ENCODE measurements at regions not wholly inside any gene's neighbourhood (a gene's known extent, or its start where the extent isn't known, plus 50 kb on each side); places are given as distances from the start of the nearest gene placed in this dataset.

DNA sequence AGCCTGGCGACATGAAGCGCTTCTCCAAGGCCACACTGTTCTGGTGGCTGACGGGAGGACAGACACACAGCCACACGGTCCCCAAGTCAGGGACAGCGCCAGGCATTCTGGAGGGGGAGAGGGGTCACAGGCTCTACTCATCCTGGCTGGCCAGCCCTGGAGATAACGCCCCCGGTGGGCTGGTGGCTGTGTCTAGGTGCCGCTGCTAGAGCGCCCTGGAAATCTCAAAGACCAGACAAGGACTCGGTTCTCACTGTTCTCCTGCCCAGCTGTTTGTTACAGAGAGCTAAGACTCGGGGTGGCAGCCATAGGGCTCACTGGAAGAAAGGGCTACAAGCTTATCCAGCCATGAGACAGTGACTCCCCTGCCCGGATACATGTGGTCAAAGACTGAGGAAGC is 72.0 kb downstream of the KCNF1 start:
- Histone ChIP-seq H3K4me1 (no peaks in the 10 kb centered on the region), H3K4me3 (ENCODE audit: low read depth, low read length) (no peak overlapping the region), H3K27me3 (no peaks in the 10 kb centered on the region), H3K9me3 (no peaks in the 10 kb centered on the region), H3K36me3 (no peaks in the 10 kb centered on the region)
- TF ChIP-seq, protein P1, sequence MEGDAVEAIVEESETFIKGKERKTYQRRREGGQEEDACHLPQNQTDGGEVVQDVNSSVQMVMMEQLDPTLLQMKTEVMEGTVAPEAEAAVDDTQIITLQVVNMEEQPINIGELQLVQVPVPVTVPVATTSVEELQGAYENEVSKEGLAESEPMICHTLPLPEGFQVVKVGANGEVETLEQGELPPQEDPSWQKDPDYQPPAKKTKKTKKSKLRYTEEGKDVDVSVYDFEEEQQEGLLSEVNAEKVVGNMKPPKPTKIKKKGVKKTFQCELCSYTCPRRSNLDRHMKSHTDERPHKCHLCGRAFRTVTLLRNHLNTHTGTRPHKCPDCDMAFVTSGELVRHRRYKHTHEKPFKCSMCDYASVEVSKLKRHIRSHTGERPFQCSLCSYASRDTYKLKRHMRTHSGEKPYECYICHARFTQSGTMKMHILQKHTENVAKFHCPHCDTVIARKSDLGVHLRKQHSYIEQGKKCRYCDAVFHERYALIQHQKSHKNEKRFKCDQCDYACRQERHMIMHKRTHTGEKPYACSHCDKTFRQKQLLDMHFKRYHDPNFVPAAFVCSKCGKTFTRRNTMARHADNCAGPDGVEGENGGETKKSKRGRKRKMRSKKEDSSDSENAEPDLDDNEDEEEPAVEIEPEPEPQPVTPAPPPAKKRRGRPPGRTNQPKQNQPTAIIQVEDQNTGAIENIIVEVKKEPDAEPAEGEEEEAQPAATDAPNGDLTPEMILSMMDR (IDR thresholded peaks at IDR 0.05; ENCODE audit: low read depth, low read length), result no peak
- no peak for DNase-seq

DNA sequence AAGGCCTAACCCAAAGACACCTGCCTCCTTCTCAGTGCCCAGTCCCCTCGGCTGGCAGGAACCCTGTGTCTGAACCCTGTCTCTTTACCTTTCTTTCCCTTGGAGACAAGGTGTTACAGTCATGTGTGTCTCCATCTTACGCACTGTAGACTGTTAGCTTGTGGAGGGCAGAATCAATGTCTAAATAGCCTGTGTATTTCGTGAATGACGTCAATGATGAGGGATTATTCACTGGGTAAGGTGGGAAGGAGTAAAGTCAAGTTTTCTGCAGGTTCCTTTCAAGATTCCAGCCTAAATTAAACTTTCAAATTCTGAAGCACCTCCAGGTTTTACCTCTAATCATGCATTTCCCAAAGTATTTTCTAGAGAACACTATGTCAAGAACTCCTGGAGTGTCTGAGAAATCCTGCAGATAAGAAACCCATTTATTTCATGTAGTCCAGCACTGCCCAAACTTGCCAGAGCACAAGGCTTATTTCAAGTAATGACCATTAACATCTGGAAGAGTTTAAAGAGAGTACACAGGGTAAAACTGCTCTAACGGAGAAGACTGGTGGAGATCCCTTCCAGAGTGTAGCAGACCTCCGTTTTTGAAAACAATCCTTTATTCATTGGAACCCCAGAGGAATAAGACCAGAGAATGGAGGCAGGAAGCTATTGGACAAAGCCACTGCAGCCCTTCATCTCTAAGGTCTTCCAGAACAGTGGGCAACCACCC is 72.8 kb downstream of the KCNF1 start:
- no peaks in the 10 kb centered on the region for H3K9me3 ChIP-seq
- DNase-seq, result no peak
- no peaks in the 10 kb centered on the region for H3K36me3 ChIP-seq
- H3K4me1 ChIP-seq, result no peaks in the 10 kb centered on the region
- H3K27me3 ChIP-seq, result no peaks in the 10 kb centered on the region
- TF ChIP-seq, protein P1 (IDR thresholded peaks at IDR 0.05; ENCODE audit: low read depth, low read length), result no peak
- no peak overlapping the region for H3K4me3 ChIP-seq (ENCODE audit: low read depth, low read length)

DNA sequence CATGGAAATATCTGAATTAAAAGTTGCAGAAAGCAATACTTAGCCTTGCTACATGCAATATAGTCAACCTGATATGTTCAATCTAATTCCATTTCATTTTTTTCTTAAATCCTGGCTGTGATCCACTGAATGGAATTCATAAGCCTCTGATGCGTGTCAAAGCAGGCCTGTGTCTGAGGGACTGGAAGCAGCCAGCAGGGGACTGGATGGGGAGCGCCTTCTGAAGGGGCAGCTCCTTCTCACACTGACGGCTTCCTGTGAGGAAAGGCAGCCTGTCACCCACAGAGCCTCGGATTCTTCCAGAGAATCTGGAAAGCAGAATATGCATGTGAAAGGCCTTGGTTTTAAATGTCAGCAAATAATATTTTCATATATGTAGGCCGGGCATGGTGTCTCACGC is 73.5 kb downstream of the KCNF1 start:
- TF ChIP-seq, protein P1 (IDR thresholded peaks at IDR 0.05; ENCODE audit: low read depth, low read length), result no peak
- DNase-seq, result no peak
- no peaks in the 10 kb centered on the region for H3K9me3 ChIP-seq
- H3K4me1 ChIP-seq, result no peaks in the 10 kb centered on the region
- H3K36me3 ChIP-seq, result no peaks in the 10 kb centered on the region
- no peaks in the 10 kb centered on the region for H3K27me3 ChIP-seq
- no peak overlapping the region for H3K4me3 ChIP-seq (ENCODE audit: low read depth, low read length)

DNA sequence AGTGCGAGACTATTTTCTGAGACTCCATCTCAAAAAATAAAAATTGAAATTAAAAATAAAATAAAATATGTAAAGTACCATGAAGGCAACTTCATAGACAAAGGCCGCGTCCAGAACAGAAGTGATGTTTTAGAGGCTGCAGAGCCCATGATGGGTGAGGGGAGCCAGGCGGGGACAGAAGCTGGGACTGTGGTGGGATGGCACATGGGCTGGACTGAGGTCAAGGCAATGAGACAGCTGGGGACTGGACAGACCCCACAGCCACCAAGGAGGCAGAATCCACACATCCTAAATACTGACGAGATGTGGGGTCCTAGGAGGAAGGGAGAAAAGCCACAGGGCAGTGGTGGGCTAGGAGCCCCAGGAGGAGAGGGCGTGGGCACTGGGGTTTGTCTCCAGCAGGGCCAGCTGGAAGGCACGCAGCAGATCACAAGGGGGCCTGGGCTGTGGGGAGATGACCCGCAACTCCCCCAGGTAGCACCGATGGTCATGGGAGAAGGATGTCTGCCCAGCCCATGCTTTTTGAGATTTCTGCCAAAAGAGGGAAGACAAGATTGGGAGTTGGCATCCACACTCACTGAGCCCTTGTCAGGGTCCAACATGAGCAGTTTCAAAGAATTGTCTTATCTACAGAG is 74.3 kb downstream of the KCNF1 start:
- TF ChIP-seq, protein P1 (IDR thresholded peaks at IDR 0.05; ENCODE audit: low read depth, low read length), result no peak
- no peaks in the 10 kb centered on the region for H3K27me3 ChIP-seq
- DNase-seq, result no peak
- H3K4me1 ChIP-seq, result no peaks in the 10 kb centered on the region
- no peaks in the 10 kb centered on the region for H3K36me3 ChIP-seq
- no peaks in the 10 kb centered on the region for H3K9me3 ChIP-seq
- H3K4me3 ChIP-seq (ENCODE audit: low read depth, low read length), result no peak overlapping the region

DNA sequence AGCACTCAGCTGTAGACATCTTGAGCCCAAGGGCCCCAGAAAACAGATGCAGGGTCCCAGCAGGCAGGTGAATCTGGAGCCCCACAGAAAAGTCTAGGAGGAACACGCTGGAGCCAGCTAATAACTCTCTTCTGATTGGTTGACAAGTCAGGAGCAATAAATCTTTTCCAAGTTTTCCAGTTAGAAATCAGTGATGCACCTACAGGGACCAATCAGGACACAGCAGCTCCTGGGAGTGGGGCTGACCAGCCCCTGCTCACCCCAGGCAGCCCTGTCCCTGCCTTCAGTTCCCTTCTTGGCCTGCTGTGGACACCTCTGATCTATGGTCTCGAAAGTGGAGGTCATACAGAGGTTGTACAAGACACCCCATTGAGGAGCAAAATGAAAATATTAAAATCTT is 75.7 kb downstream of the KCNF1 start:
- no peaks in the 10 kb centered on the region for H3K4me1 ChIP-seq
- no peak for DNase-seq
- no peaks in the 10 kb centered on the region for H3K36me3 ChIP-seq
- H3K27me3 ChIP-seq, result no peaks in the 10 kb centered on the region
- no peaks in the 10 kb centered on the region for H3K9me3 ChIP-seq
- TF ChIP-seq, protein P1 (IDR thresholded peaks at IDR 0.05; ENCODE audit: low read depth, low read length), result no peak
- no peak overlapping the region for H3K4me3 ChIP-seq (ENCODE audit: low read depth, low read length)

DNA sequence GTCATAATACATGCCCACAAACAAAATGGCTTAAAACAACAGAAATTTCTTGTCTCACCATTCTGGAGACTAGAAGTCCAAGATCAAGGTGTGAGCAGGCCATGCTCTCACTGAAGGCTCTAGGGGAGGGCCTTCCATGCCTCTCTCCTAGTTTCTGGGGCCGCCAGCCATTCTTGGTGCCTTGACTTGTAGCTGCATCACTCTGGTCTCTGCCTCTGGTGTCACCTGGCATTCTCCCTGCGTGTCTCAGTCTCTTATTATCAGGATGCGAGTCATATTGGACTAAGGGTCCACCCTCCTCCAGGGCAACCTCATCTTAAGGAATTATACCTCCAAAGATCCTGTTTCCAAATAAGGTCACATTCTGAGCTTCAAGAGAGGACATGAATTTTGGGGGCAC is 76.1 kb downstream of the KCNF1 start:
- Histone ChIP-seq H3K36me3 (no peaks in the 10 kb centered on the region), H3K4me1 (no peaks in the 10 kb centered on the region), H3K4me3 (ENCODE audit: low read depth, low read length) (no peak overlapping the region), H3K9me3 (no peaks in the 10 kb centered on the region), H3K27me3 (no peaks in the 10 kb centered on the region)
- TF ChIP-seq, protein P1 (IDR thresholded peaks at IDR 0.05; ENCODE audit: low read depth, low read length), result no peak
- DNase-seq, result no peak
